H1 (cell line): ENCODE measurements at regions not wholly inside any gene's neighbourhood (a gene's known extent, or its start where the extent isn't known, plus 50 kb on each side); places are given as distances from the start of the nearest gene placed in this dataset.

ENCODE experiments used
- CTCF ChIA-PET: fragments of 300-600 bp; sonication (Branson Sonifier 250); formaldehyde crosslinking; loops from one replicate; lab custom pipeline; 2021; ENCODE audit not compliant: partially characterized antibody; lab: Charles Lee
- POLR2A ChIA-PET: fragments of 300-600 bp; sonication (Branson Sonifier 250); formaldehyde crosslinking; loops from one replicate; lab custom pipeline; 2021; ENCODE audit warnings: inconsistent platforms; ENCODE audit not compliant: partially characterized antibody; lab: Charles Lee
- DNase-seq, 2 experiments: peaks; one replicate each; pipeline versions ENCODE4 v3.0.0 to v3.0.0-alpha.2; 2010 to 2022; ENCODE audit warnings: low spot score in 2 of 2, low read depth in 1 of 2, mixed read lengths in 1 of 2
- FAIRE-seq: peaks from 2 replicates; lab custom pipeline; 2011; peaks lifted over from hg19 to GRCh38; lab: Jason Lieb, UNC
- H2AFZ ChIP-seq: 2 replicates; pipeline ENCODE4 v1.8.1; 2012; ENCODE audit warnings: low read length, inconsistent platforms
- H2AK5ac ChIP-seq: 2 replicates; pipeline ENCODE4 v1.6.1; 2013; ENCODE audit warnings: low read depth, low read length
- H2BK120ac ChIP-seq: replicated peaks from 2 replicates; pipeline ENCODE3; 2013; ENCODE audit warnings: low read depth, low read length, inconsistent platforms
- H2BK12ac ChIP-seq: 2 replicates; pipeline ENCODE4 v1.6.1; 2013; ENCODE audit warnings: low read depth, low read length
- H2BK15ac ChIP-seq: 2 replicates; pipeline ENCODE4 v1.6.1; 2013; ENCODE audit warnings: low read length
- H2BK20ac ChIP-seq: 2 replicates; pipeline ENCODE4 v1.6.1; 2013; ENCODE audit warnings: low read length
- H2BK5ac ChIP-seq: 2 replicates; pipeline ENCODE4 v1.6.1; 2013; ENCODE audit warnings: low read depth, low read length
- H3K14ac ChIP-seq: 2 replicates; pipeline ENCODE4 v1.6.1; 2013; ENCODE audit warnings: inconsistent platforms; ENCODE audit not compliant: insufficient read length
- H3K18ac ChIP-seq: 2 replicates; pipeline ENCODE4 v1.6.1; 2013; ENCODE audit warnings: low read length; ENCODE audit errors: extremely low read depth
- H3K23ac ChIP-seq: 2 replicates; pipeline ENCODE4 v1.6.1; 2013; ENCODE audit warnings: inconsistent platforms; ENCODE audit not compliant: insufficient read length
- H3K23me2 ChIP-seq: 2 replicates; pipeline ENCODE4 v1.6.1; 2013; ENCODE audit warnings: low read depth, low read length
- H3K27ac ChIP-seq: 2 replicates; pipeline ENCODE4 v1.6.1; 2011; ENCODE audit warnings: low read depth, low read length, inconsistent platforms
- H3K27me3 ChIP-seq, 4 experiments: replicated peaks in 1 of 4; 1 replicate in 1 of 4; 2 replicates in 3 of 4; pipeline versions ENCODE4 v1.6.1 to v1.8.1; 2011 to 2013; ENCODE audit warnings: low read length in 3 of 4, mild to moderate bottlenecking in 3 of 4, inconsistent platforms in 2 of 4, mixed read lengths in 2 of 4, moderate library complexity in 1 of 4; ENCODE audit not compliant: control insufficient read depth in 3 of 4, insufficient read depth in 3 of 4; ENCODE audit errors: extremely low read depth in 1 of 4
- H3K36me3 ChIP-seq, 4 experiments: 2 replicates each; pipeline versions ENCODE4 v1.6.1 to v1.8.1; 2011 to 2013; ENCODE audit warnings: mild to moderate bottlenecking in 4 of 4, low read length in 3 of 4, moderate library complexity in 2 of 4, control low read depth in 1 of 4, inconsistent platforms in 1 of 4; ENCODE audit not compliant: insufficient read depth in 4 of 4, control insufficient read depth in 2 of 4
- H3K4ac ChIP-seq: replicated peaks from 2 replicates; pipeline ENCODE3; 2013; ENCODE audit warnings: low read length, low read depth, mixed read lengths, inconsistent platforms; ENCODE audit not compliant: insufficient read length
- H3K4me1 ChIP-seq, 4 experiments: replicated peaks in 1 of 4; 1 replicate in 1 of 4; 2 replicates in 3 of 4; pipeline versions ENCODE4 v1.6.1 to v1.8.1; 2011 to 2013; ENCODE audit warnings: low read length in 3 of 4, inconsistent platforms in 2 of 4, mixed read lengths in 1 of 4; ENCODE audit not compliant: insufficient read depth in 4 of 4, control insufficient read depth in 3 of 4
- H3K4me2 ChIP-seq, 2 experiments: 2 replicates each; pipeline versions ENCODE4 v1.6.1 to v1.8.1; 2011 to 2013; ENCODE audit warnings: low read depth in 2 of 2, low read length in 2 of 2, control low read depth in 1 of 2, inconsistent platforms in 1 of 2, mild to moderate bottlenecking in 1 of 2; ENCODE audit not compliant: insufficient read depth in 1 of 2
- H3K4me3 ChIP-seq, 4 experiments: fragments of 200-600, 300-600 bp in 1 of 4; sonication (generic), shearing (Covaris generic), sonication (Bioruptor Twin) in 1 of 4; 2 replicates each; pipeline versions ENCODE4 v1.5.1 to v1.8.1; 2011 to 2016; ENCODE audit warnings: low read length in 4 of 4, low read depth in 3 of 4, control low read depth in 2 of 4, inconsistent platforms in 2 of 4, mild to moderate bottlenecking in 2 of 4, mixed read lengths in 1 of 4, moderate library complexity in 1 of 4; ENCODE audit not compliant: insufficient read depth in 2 of 4; ENCODE audit errors: extremely low read depth in 1 of 4
- H3K56ac ChIP-seq: replicated peaks from 2 replicates; pipeline ENCODE3; 2013; ENCODE audit warnings: low read depth, mild to moderate bottlenecking, mixed read lengths, low read length, inconsistent platforms; ENCODE audit not compliant: insufficient read length
- H3K79me1 ChIP-seq: 2 replicates; pipeline ENCODE4 v1.6.1; 2013; ENCODE audit warnings: low read depth, low read length, control low read depth
- H3K79me2 ChIP-seq, 2 experiments: 2 replicates each; pipeline versions ENCODE4 v1.6.1 to v1.8.1; 2012 to 2013; ENCODE audit warnings: low read length in 2 of 2, mild to moderate bottlenecking in 2 of 2, inconsistent platforms in 1 of 2; ENCODE audit not compliant: insufficient read depth in 2 of 2, control insufficient read depth in 1 of 2
- H3K9ac ChIP-seq, 4 experiments: replicated peaks in 1 of 4; 1 replicate in 1 of 4; 2 replicates in 3 of 4; pipeline versions ENCODE4 v1.6.1 to v1.8.1; 2011 to 2013; ENCODE audit warnings: low read depth in 3 of 4, low read length in 3 of 4, control low read depth in 2 of 4, mild to moderate bottlenecking in 2 of 4, moderate library complexity in 2 of 4, inconsistent platforms in 1 of 4; ENCODE audit errors: extremely low read depth in 1 of 4
- H3K9me3 ChIP-seq, 2 experiments: 2 replicates each; pipeline versions ENCODE4 v1.6.1 to v1.8.1; 2012 to 2013; ENCODE audit warnings: mild to moderate bottlenecking in 2 of 2, moderate library complexity in 2 of 2, control low read depth in 1 of 2, inconsistent platforms in 1 of 2, low read depth in 1 of 2, low read length in 1 of 2, mixed read lengths in 1 of 2; ENCODE audit not compliant: insufficient read depth in 2 of 2
- H4K20me1 ChIP-seq, 2 experiments: replicated peaks in 1 of 2; 2 replicates each; pipeline versions ENCODE3 to v1.8.1; 2011 to 2013; ENCODE audit warnings: inconsistent platforms in 2 of 2, low read length in 2 of 2, mild to moderate bottlenecking in 1 of 2; ENCODE audit not compliant: insufficient read depth in 2 of 2, control insufficient read depth in 1 of 2
- H4K5ac ChIP-seq: 2 replicates; pipeline ENCODE4 v1.6.1; 2013; ENCODE audit warnings: low read length, low read depth, mixed read lengths, inconsistent platforms; ENCODE audit not compliant: insufficient read length
- H4K8ac ChIP-seq: 2 replicates; pipeline ENCODE4 v1.8.0; 2013; ENCODE audit warnings: mild to moderate bottlenecking, moderate library complexity, low read length, inconsistent platforms; ENCODE audit not compliant: insufficient read depth; ENCODE audit errors: extremely low read depth
- H4K91ac ChIP-seq: replicated peaks from 2 replicates; pipeline ENCODE3; 2013; ENCODE audit warnings: low read length, mixed read lengths, inconsistent platforms; ENCODE audit not compliant: insufficient read length
- GABPA ChIP-seq: IDR thresholded peaks from 2 replicates; pipeline ENCODE4 v1.6.1; 2011; ENCODE audit warnings: mild to moderate bottlenecking, low read length, moderate library complexity, borderline replicate concordance; ENCODE audit not compliant: insufficient read depth
- MAFK ChIP-seq: IDR thresholded peaks from 2 replicates; pipeline ENCODE4 v1.6.1; 2012; ENCODE audit warnings: low read depth, mild to moderate bottlenecking, improper control_type of control experiment, low read length
- TAF1 ChIP-seq: IDR thresholded peaks from 2 replicates; pipeline ENCODE4 v1.6.1; 2011; ENCODE audit warnings: mild to moderate bottlenecking, low read depth, low read length
- WGBS, 2 experiments: shearing (Covaris generic) in 1 of 2; methylation state at CpG; one replicate each; pipeline versions ENCODE4 v1.1.6 to v1.1.7; 2013 to 2015; ENCODE audit warnings: low lambda C conversion rate in 2 of 2, mixed read lengths in 2 of 2, inconsistent platforms in 1 of 2, low coverage in 1 of 2, missing lambda C conversion rate in 1 of 2; ENCODE audit not compliant: insufficient replicate concordance in 2 of 2, insufficient coverage in 1 of 2, insufficient read length in 1 of 2; ENCODE audit errors: extremely low coverage in 1 of 2, missing lambda C conversion rate in 1 of 2; 5-methylcytosine and 5-hydroxymethylcytosine counted together

DNA sequence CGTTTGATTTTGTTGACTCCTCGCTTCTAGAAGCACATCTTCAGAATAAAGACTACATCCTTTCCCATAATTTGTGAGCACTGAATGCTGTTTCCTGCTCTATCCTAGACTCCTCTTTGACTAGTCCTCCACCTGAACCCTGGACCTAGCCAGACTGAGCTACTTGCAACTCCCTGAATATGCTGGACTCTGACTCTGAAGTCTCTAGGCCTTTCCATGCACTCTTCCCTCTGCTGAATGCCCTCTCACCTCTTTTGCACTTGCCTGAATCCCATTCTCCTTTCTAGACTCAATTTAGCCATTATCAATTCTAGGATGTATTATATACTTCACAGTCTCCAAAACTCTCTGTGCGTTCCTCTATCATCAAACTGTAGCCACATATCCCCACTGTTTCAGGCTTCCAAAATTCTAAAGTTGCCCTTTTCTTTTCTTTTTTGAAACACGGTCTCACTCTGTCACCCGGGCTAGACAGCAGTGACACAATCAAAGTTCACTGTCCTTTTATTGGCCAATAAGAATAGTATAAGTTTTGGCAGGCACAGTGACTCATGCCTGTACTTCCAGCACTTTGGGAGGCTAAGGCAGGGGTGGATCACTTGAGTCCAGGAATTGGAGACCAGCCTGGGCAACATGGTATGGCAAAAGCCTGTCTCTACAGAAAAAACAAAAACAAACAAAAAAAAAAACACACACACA is 127.0 kb downstream of the LTN1 start:
- H4K8ac ChIP-seq, result no peak overlapping the region
- WGBS, 2 experiments, result 83% methylated on average over 5 of the region's 5 CpGs; no CpG with 5 or more reads in 1 of the 2 experiments
- TF ChIP-seq GABPA (no peak), TAF1 (no peak), MAFK (no peak)

More for the DNA sequence above, 127.0 kb downstream of the LTN1 start:
- Histone ChIP-seq H4K20me1 (no peaks in the 10 kb centered on the region), H3K79me1 (no peaks in the 10 kb centered on the region), H2AFZ (no peak overlapping the region), H3K18ac (no peak overlapping the region), H3K14ac (no peak overlapping the region), H4K91ac (no peak overlapping the region), H4K5ac (no peak overlapping the region), H3K23me2 (no peaks in the 10 kb centered on the region), H3K4me1 (no peaks in the 10 kb centered on the region), H3K4me3 (no peak overlapping the region), H3K4ac (no peak overlapping the region), H3K23ac (no peak overlapping the region), H2AK5ac (no peak overlapping the region), H2BK120ac (no peak overlapping the region), H3K4me2 (no peak overlapping the region), H3K79me2 (no peaks in the 10 kb centered on the region), H2BK20ac (no peak overlapping the region), H2BK5ac (no peak overlapping the region), H2BK12ac (no peak overlapping the region), H2BK15ac (no peak overlapping the region), H3K9ac (no peak overlapping the region), H3K9me3 (no peaks in the 10 kb centered on the region), H3K27me3 (no peaks in the 10 kb centered on the region), H3K27ac (no peak overlapping the region), H3K56ac (no peak overlapping the region), H3K36me3 (no peaks in the 10 kb centered on the region)
- FAIRE-seq (no peak), DNase-seq (no peak)
- POLR2A ChIA-PET, result no interaction called here
- CTCF ChIA-PET, result no interaction called here
